Activated T-cell treated with anti-CD3 and anti-CD28 coated beads for 4 hours (primary cell): ENCODE measurements at regions not wholly inside any gene's neighbourhood (a gene's known extent, or its start where the extent isn't known, plus 50 kb on each side); places are given as distances from the start of the nearest gene placed in this dataset.

Experiments
- DNase-seq: peaks from one replicate; pipeline ENCODE4 v3.0.0-alpha.2; 2020

DNA sequence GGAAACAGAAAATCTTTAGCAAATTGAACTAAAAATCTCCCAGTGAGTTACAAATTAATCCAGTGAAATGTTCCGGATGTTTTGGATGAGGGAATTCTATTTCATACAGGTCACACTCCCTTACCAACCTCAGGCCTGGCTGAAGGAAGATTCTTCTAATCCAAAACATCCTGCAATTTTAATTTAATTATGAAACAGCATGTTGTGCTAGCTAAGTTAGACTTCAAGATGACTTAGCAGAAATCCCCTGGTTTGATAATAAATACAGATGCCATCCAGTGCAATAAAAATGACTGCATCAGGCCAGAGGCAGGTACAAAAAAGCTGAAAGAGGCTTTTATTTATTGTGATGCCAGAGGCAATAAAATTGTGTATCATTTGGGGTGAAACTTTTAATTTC lies 96.7 kb upstream of the CLDN10 start:
- no peak for DNase-seq

DNA sequence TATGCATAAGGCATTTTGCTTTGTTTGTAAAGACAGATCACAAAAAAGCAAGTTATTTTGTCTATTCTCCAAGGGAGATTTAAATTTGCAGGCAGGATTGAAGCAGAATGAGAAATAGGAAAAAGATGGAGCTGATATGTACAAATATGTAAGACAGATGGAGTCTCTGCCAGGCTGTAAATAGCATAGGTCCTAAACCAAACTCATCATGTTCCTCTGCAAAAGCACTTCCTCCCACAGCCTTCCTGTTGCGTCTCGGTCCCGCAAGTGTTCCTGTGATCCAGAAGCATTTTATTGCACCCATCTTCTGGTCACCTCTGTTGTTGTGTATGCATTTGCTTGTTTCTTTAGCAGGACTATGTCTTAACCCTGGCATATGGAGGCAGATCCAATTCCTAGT lies 95.7 kb upstream of the CLDN10 start:
- no peak for DNase-seq

DNA sequence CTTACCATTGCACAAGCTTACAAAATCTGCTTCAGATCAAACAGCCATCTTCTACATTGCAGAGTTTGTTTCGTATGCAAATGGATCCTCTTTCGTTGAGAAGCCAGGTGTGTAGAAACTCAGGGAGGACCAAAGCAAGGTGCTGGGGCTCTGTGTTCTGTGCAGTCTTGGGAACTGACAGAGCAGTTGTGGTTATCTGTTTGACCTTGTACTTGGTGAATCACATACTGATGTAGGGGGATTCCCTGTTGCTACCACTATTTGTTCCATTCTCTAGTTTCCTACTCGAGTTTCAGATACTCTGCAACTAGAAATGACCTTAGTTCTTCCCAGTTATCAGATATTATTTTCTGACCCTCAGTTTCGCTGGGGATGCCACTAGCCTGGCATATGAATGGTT lies 95.2 kb upstream of the CLDN10 start:
- DNase-seq: no peak

DNA sequence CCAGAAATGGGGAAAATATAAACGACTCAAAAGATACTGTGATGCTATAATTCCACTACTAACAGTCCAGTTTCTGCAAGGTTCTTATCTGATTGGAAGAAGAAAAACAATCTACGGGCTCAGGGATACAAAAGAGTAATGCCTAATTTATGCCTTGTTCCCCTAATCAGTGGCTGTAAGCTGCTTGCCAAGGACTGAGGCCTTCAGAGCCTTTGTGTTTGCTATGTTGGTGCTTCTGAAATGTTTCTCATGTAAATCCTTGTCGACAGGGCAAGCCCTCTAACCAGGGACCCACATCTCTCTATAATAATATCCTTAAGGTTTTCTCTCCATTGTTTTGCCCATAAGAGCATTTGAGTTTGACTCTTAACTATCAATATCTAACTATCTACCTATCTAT lies 89.7 kb upstream of the CLDN10 start:
- no peak for DNase-seq

DNA sequence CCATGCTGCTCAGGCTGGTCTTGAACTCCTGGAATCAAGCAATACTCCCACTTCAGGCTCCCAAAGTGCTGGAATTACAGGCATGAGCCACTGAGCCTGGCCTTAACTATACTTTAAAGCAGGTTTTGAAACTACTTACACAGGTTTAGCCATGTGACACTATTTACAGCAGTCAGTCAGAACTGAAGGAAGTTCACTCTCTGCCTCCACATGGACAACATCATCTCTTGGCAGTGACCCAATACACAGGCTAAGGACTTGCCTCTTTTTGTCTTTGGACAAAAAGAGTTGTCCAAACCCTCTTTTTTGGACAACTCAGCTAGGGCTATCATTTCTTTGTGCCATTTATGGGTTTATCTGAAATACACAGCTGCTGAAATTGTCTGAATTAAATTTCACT lies 89.0 kb upstream of the CLDN10 start:
- DNase-seq: no peak

DNA sequence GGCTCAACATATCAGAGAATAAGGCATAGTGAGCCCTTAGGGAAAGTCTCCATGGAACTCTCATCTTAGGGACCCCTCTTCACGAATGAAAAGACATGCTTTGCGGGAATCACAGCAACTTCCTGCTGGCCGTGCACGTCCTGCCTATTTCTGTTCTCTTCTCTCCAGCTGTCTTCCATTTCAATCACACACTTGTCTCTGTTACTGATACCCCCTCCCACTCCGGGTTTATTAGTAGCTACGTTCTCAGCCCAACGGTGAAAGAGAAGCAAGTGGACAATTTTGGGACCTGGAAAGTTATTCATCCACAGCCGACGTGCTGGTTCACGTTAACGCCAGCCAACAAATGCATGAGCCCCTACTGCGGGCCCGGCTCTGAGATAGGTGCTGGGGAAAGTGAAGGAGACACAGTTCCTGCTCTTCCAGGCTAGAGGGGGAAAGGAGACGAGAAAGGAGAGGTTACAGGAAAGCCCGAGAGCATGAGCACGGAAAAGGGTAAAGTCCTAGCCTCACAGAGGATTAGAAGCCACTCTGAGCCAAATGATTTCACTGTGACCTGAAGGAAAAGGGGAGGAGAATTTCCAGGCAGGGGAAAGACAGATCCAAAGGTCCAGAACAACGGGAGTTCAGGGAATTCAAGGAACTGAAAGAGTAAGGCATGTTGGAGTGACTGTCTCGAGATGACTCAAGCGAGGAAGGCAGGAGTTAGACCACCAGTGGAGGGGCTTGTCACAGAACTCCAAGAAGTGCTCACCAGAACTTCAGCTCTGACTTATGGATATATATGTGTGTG lies 81.8 kb upstream of the CLDN10 start:
- no peak for DNase-seq

DNA sequence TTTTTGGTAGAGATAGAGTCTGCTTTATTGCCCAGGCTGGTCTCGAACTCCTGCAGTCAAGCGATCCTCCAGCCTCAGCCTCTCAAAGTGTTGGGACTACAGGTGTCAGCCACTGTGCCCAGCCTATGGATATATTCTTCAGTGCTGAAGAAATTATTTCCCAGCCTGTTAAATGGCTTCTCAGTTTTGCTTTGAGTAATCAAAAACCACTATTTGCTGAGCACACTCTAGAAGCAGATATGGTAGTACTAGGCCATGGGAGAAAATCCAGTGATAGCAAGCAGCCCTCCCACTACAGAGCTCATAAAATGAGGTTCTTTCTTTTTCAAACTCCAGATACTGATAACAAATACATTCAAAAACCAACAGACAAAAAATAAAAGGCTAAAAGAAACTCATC lies 80.6 kb upstream of the CLDN10 start:
- DNase-seq: no peak

DNA sequence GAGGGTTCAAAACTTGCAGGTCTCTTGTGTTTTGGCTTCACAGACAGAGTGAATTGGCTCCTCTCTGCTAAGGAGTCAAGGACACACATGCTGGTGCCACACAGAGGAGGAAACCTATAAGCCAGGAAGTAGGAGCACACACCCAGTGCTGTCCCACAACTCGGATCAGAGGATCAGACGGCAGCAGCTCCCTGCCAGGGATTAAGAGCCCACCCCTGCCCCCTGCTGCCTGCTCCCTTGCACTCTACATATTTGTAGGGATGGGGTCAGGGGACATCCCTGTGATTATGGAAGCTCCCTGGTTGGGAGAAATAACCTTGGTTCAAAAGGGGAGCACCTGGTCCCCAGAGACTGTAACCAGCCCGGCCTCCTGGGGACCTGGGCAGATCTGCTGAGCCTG lies 77.5 kb upstream of the CLDN10 start:
- no peak for DNase-seq

DNA sequence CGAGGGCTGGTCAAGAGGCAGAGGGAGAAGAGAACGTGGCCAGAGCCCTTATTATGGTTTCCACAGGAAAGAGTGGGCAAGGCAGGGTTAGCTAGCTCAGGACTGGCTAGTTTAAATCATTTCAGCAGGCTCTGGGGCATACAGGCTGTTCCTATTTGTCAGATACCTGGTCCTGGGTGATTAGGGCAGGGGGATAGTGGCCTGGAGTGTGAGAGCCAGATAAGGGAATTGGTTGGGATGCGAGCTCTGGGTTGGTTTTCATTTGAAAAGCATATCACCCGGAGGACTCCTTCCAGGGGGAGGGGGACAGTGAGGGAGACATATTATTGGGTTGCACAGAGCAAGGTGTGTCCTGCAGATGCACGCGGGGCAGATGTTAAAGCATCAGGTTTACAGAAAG lies 75.3 kb upstream of the CLDN10 start:
- no peak for DNase-seq

DNA sequence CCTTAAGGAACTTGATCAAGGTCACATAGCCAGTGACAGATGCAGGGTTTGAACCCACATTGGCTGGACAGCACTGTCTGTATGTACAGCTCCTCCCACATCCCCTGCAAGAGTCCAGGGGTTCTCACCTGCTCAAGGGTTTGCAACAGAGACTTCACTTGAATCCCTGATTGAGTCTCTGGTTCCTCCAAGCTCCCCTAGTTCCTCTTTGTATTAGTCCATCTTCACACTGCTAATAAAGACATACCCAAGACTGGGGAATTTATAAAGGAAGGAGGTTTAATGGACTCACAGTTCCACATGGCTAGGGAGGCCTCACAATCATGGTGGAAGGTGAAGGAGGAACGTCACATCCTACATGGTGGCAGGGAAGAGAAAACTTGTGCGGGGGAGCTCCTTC lies 72.8 kb upstream of the CLDN10 start:
- DNase-seq: no peak

DNA sequence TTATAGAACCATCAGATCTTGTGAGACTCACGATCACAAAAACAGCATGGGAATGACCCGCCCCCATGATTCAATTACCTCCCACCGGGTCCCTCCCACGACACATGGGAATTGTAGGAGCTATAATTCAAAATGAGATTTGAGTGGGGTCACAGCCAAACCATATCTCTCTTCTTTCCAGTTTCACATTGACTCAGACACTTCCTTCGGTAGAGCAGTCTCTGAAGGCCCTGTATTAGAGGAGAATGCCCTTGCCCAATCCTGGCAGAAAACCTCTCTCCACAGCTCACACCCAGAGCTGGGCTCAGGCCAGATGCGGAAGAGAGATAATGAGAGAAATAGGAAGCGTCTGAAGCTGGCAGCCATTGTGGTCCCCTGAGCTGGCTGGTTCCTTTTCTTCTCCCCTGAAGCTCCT lies 72.4 kb upstream of the CLDN10 start:
- no peak for DNase-seq

DNA sequence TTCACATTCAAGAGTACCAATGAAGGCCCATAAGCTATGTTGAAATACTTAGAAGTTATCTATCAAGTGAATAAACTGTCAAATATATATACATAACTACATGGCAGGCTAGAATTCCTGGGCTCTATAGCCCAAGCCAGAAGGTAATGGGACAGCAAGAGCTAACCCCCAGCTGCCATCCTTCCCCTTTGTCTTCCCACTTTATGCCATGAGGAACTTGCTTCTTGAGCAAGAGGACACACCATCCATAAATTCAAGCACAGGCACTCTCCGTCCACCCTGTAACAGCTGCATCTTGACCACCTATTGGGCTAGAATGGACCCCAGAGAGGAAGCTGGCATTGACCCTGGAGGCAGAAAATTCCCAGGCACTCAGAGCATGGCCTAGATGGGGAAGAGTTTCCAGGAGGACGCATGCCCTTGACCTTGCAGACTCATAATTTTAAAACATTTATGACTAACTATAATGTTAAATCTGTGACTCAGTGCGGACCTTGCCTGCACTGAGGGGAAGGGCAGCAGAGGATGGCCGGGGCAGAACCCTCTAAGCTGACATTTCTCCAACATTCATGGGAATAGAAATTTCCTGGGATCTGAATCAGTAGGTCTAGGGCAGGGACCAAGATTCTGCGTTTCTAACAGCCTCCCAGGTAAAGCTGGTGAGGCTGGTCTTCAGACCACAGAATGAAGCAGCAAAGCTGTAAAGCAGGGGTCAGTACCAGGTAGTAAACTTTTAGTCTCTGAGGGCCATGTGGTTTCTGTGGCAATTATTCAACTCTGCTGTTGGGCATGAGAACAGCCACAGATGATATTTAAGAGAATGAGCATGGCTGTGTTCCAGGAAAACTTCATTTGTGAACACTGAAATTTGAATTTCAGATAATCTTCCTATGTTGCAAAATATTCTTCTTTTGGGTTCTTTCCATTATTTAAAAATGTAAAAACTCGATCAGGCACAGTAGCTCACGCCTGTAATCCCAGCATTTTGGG lies 71.4 kb upstream of the CLDN10 start:
- no peak for DNase-seq

DNA sequence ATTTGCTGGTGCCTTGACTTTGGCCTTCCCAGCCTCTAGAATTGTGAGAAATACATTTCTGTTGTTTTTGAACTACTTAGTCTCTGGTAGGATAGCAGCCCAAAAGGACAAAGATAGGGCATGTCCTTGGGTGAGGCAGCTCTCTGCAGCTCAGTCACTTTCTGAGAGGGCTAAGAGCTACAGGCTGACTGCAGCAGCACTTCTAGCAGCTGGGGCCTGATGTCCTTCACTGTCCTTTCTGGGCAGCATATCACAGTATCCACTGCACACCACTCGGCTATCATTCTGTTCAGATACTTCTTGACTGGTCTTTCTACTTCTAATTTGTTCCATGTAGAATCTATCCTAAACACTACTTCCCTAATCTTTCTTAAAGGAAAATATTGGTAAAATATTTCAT lies 68.5 kb upstream of the CLDN10 start:
- DNase-seq: no peak

DNA sequence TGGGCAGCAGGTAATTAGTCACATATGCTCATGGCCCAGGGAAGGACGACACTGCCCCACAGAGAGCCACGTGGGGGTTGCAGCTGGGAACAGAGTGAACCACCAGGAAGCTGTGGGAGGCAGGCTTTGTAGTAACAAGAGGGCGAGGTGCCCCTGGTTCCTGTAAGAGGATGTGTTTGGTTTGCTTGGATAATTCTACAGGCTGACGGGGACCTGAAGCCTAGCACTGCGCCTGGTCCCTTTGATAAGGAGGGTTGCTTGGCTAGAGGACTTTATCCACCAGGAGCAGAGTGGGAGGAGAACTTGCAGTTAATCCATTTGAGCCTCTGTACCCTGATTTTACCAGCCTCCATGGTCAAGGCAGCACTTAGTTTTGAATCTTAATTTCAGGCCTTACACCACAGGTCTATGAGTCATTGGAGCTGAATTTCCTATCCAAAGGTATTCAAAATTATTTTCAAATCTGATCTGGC lies 67.4 kb upstream of the CLDN10 start:
- DNase-seq: no peak

DNA sequence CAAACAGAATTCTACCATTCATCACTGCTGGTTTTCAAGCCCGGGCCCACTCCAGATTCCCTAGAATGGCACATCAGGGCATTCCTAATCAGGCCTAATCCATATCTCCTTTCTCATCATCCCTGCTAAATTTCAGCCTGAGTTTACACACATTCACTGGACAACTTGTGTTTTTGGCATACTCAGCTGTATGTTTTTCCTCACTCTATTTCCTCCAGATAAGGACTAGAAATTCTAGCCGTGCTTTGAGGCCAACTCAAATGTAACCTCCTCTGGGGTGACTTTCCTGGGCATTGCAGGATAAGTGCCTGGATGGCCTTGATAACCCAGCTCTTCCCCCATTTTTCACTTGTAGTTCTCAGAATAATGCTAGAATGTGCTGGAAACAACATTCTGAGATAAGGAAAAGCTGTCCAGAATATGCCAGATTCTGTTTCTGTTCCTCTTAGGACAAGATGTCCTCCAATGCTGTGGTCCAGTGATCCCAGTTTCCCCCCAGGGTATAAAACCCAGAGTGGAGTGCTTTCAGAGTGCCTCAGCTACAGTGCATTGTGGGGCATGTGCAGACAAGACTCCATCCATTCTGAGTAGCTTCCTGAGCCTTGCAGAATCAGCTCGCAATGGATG lies 66.9 kb upstream of the CLDN10 start:
- no peak for DNase-seq

DNA sequence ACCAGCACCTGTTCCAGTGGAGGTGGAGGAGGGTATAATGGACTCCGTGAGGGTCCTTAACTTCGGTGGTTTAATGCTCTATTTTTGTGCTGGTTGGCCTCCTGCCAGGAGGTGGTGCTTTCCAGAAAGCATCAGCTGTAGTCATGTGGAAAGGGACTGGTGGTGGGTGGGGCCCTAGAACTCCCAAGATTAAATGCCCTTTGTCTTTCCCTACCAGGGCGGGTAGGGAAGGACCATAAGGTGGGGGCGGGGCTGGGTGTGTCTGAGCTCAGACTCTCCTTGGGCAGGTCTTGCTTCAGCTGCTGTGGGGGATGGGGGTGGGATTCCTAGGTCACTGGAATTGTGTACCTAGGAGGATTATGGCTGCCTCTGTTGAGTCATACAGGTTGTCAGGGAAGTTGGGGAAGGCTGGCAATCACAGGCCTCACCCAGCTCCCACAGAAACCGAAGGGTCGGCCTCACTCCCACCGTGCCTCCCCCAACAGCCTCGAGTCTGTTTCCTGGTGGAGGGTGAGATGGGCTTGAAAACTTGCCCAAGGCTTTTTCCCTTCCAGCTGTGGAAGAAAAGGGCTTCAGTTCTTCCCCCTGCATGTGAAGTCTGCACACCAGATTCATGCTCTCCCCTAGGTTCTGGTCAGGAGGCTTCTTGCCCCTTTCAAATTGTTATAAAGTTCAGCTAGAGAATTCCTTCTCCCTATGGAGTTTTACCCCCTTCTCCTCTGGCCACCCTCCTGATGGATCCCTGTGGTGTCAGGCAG lies 60.3 kb upstream of the CLDN10 start:
- no peak for DNase-seq

DNA sequence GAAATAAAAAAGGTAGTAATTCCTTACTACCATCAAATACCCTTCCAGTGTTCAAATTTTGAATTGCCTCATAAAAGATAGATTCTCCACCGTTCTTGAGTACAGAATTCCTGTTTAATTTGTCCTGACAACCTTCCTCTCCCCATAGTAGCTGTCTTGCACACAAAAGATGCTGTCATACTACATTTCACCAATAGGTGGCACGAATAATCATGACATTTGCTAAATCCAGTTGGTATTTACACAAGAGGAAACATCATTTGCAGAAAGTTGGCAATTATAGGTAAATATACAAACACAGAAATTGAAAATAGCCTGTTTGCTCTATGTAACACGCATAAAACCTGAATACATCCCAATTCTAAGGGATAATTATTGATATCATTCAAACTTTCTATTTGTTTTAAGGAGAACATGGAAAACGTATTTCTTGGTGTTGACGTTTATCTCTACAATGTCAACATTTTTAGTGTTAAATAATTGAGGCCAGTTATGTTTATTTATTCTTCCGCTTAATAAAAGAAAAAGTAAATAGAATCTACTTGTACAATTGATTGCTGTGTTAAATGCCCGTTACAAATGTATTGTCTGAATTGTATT lies 58.3 kb upstream of the CLDN10 start:
- no peak for DNase-seq

DNA sequence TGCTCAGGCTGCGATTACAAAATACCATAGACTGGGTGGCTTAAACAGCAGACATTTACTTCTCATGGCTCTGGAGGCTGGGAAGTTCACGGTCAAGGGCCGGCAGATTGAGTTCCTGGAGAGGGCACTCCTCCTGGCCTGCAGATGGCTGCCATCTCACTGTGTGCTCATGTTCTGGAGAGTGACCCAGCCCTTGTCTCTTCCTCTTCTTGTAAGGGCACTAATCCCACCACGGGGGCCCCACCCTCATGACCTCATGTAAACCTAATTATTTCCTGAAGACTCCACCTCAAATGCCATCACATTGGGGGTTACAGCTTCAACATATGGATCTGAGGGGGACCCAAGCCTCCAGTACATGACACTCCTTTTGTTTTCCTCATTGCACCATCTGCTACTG lies 56.0 kb upstream of the CLDN10 start:
- DNase-seq: no peak

DNA sequence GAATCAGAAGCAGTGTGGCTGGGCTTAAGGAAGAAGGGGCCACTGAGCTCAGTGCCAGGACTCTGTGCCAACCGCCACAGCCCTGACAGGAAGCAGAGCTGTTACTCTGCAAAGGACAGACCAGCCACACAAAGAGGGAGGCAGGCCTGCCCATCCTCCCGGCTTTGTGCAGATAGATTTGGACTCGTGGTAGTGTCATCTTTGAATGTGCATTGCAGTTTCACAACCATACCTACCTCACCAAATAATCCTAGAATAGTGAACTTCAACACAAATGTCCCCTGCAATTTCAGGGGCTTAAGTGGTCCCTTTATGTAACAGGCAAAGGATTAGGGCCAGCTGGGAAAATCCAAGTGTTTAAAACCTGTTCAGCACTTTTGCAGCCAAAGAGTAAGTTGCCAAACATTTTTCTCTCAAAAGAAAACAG lies 55.1 kb upstream of the CLDN10 start:
- DNase-seq: no peak

DNA sequence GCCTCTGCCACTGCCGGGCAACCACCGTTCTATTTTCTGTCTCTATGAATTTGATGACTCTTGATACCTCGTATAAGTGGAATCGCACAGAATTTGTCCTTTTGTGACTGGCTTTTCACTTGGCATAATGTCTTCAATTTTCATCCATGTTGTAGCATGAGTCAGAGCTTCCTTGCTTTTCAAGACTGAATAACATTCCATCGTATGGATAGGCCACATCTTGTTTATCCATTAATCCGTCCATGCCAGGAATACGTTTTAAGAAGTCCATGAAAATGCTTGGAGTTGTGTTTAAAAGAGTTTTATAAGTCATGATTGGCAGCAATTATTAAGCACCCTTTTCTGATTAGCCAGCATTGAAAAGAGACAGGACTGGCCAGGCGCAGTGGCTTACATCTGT lies 53.6 kb upstream of the CLDN10 start:
- DNase-seq: no peak

DNA sequence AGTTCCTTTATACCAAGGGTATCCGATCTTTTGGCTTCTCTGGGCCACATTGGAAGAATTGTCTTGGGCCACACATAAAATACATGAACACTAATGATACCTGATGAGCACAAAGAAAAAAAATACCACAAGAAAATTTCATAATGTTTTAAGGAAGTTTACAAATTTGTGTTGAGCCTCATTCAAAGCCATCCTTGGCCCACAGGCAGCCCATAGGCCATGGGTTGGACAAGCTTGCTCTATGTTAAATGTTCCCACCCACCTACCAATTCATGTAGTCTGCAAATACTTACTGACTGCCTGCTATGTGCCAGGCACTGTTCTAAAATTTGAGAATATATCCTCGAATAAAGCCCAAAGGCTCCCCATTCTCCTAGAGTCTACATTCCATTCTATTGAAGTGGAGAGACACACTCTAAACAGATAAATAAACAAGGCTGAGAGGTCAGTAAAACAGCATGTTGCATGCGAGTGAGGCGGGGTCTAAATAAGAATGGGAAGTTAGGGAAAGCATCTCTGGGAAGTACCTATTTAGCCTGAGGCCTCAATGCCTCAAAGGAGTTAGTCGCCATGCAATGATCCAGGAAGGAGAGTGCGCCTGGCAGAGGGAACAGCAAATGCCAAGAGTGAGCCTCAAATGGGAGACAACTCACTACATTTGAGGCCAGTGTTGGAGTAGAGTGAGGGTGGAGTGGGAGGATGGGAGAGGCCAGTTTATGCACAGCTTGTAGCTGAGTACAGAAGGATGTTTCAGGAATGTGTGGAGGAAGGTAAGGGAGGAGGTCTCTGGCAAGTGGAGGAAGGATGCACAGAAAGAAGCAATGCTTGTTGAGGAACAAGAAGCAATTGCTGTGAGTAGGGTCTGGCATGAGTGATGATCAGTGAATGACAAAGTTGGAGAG lies 52.5 kb upstream of the CLDN10 start:
- no peak for DNase-seq
